ENCODE measurements at regions not wholly inside any gene's neighbourhood (a gene's known extent, or its start where the extent isn't known, plus 50 kb on each side); places are given as distances from the start of the nearest gene placed in this dataset.

DNA sequence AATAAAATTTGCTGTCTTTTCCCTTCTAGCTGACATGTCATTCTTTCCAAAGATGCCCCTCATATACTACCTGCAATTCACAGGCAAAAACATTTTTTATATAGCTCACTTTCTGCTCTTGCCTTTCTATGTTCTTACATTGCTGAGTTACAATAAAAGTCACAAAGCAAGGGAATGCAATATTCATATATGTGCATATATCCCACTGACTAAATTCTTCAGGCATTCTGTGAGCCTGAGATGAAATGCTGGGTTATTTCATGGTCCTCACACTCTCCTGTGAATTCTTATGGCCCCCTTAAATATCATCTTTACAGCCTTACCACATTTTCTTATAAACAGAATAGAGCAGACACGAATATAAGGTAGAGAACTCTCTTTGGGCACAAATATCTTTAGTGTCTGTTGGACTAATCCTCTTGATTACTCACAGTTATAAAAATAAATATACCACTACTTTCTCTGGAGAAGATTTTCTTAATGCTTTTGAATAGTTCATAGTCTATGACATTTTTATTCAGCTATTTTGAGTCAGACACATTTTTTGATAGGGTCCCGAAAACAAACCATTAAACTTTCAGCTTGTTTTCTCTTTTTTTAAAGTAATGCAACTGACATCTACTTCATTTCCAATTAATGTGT is 84.1 kb upstream of the H2AZ1 start:
- Histone ChIP-seq H3K27ac (ENCODE audit: low read length) (no peak overlapping the region), H3K79me2 (ENCODE audit: low read length) (no peaks in the 10 kb centered on the region), H3K4me1 (ENCODE audit: low read length) (no peaks in the 10 kb centered on the region), H3K36me3 (replicated peaks; ENCODE audit: insufficient read depth, low read length) (no peaks in the 10 kb centered on the region), H3K27me3 (replicated peaks; ENCODE audit: insufficient read depth, low read length) (no peaks in the 10 kb centered on the region), H3F3A (ENCODE audit: insufficient read depth, low read length) (no peaks in the 10 kb centered on the region), H3K9me2 (replicated peaks; ENCODE audit: insufficient read depth, low read length) (no peaks in the 10 kb centered on the region), H3K9ac (ENCODE audit: low read length) (no peak overlapping the region), H3K4me2 (ENCODE audit: low read depth, low read length) (no peak overlapping the region), H4K20me1 (ENCODE audit: insufficient read depth, low read length) (no peaks in the 10 kb centered on the region), H2AFZ (ENCODE audit: low read length) (no peak overlapping the region), H3K4me3 (ENCODE audit: low read length) (no peak overlapping the region), H3K9me3 (replicated peaks; ENCODE audit: insufficient read depth, low read length) (no peaks in the 10 kb centered on the region)
- TF ChIP-seq EZH2phosphoT487 (IDR thresholded peaks at IDR 0.05; ENCODE audit: low read length) (no peak), CTCF (IDR thresholded peaks at IDR 0.05; ENCODE audit: low read length) (no peak), EZH2 (optimal IDR thresholded peaks at IDR 0.05; ENCODE audit: low read depth, low read length) (no peak)
- no peak for DNase-seq

DNA sequence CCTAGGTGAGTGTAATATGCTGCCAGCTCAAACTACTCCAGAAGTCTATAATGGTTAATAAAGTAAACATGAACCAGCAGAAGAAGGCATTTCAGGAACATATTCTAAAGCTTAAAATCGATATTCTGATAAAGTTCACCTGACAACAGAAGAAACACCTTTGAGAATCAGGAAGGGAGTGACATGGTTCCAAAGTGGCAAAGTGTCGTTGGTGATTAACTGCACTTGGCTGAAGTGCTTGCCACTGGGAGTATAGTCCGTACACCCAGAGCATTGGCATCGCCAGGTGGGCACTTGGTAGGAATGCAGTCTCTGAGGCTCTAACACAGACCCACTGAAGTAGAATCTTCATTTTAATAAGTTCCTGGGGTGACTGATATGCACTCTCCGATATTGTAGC is 76.0 kb upstream of the H2AZ1 start:
- Histone ChIP-seq H3K27ac (ENCODE audit: low read length) (no peak overlapping the region), H3K27me3 (replicated peaks; ENCODE audit: insufficient read depth, low read length) (no peaks in the 10 kb centered on the region), H3K4me3 (ENCODE audit: low read length) (no peak overlapping the region), H3K9ac (ENCODE audit: low read length) (no peak overlapping the region), H3K36me3 (replicated peaks; ENCODE audit: insufficient read depth, low read length) (no peaks in the 10 kb centered on the region), H3K79me2 (ENCODE audit: low read length) (no peaks in the 10 kb centered on the region), H4K20me1 (ENCODE audit: insufficient read depth, low read length) (no peaks in the 10 kb centered on the region), H3K4me2 (ENCODE audit: low read depth, low read length) (no peak overlapping the region), H2AFZ (ENCODE audit: low read length) (no peak overlapping the region), H3K9me2 (replicated peaks; ENCODE audit: insufficient read depth, low read length) (no peaks in the 10 kb centered on the region), H3K4me1 (ENCODE audit: low read length) (no peaks in the 10 kb centered on the region), H3K9me3 (replicated peaks; ENCODE audit: insufficient read depth, low read length) (no peaks in the 10 kb centered on the region), H3F3A (ENCODE audit: insufficient read depth, low read length) (no peaks in the 10 kb centered on the region)
- TF ChIP-seq CTCF (IDR thresholded peaks at IDR 0.05; ENCODE audit: low read length), result no peak
- no peak for TF ChIP-seq EZH2phosphoT487 (IDR thresholded peaks at IDR 0.05; ENCODE audit: low read length)
- no peak for TF ChIP-seq EZH2 (optimal IDR thresholded peaks at IDR 0.05; ENCODE audit: low read depth, low read length)
- DNase-seq, result no peak

GRCh38 chr4:100023800-100024199 is 73.7 kb upstream of the H2AZ1 start:
- no peak overlapping the region for H2AFZ ChIP-seq (ENCODE audit: low read length)
- no peak overlapping the region for H3K4me3 ChIP-seq (ENCODE audit: low read length)
- no peak for DNase-seq
- H3K27ac ChIP-seq (ENCODE audit: low read length), result no peak overlapping the region
- no peaks in the 10 kb centered on the region for H3F3A ChIP-seq (ENCODE audit: insufficient read depth, low read length)
- no peaks in the 10 kb centered on the region for H4K20me1 ChIP-seq (ENCODE audit: insufficient read depth, low read length)
- H3K79me2 ChIP-seq (ENCODE audit: low read length), result no peaks in the 10 kb centered on the region
- no peaks in the 10 kb centered on the region for H3K36me3 ChIP-seq (replicated peaks; ENCODE audit: insufficient read depth, low read length)
- H3K9me2 ChIP-seq (replicated peaks; ENCODE audit: insufficient read depth, low read length), result no peaks in the 10 kb centered on the region
- no peaks in the 10 kb centered on the region for H3K27me3 ChIP-seq (replicated peaks; ENCODE audit: insufficient read depth, low read length)
- no peaks in the 10 kb centered on the region for H3K4me1 ChIP-seq (ENCODE audit: low read length)
- H3K9me3 ChIP-seq (replicated peaks; ENCODE audit: insufficient read depth, low read length), result no peaks in the 10 kb centered on the region
- H3K9ac ChIP-seq (ENCODE audit: low read length), result no peak overlapping the region
- H3K4me2 ChIP-seq (ENCODE audit: low read depth, low read length), result no peak overlapping the region
- no peak for TF ChIP-seq EZH2 (optimal IDR thresholded peaks at IDR 0.05; ENCODE audit: low read depth, low read length)
- TF ChIP-seq CTCF (IDR thresholded peaks at IDR 0.05; ENCODE audit: low read length), result no peak
- no peak for TF ChIP-seq EZH2phosphoT487 (IDR thresholded peaks at IDR 0.05; ENCODE audit: low read length)
